ACHN (cell line): ENCODE measurements at regions not wholly inside any gene's neighbourhood (a gene's known extent, or its start where the extent isn't known, plus 50 kb on each side); places are given as distances from the start of the nearest gene placed in this dataset.

Experiments
- DNase-seq: peaks from one replicate; pipeline ENCODE4 v3.0.0-alpha.2; 2015
- in situ Hi-C: cut with HindIII; loops from 2 replicates; pipeline ENCODE4 v1.10.0; 2017; ENCODE audit warnings: low sequenced_read_pairs, low pct_ligation_motif_present, low pct_unique_long_range_greater_than_20kb

DNA sequence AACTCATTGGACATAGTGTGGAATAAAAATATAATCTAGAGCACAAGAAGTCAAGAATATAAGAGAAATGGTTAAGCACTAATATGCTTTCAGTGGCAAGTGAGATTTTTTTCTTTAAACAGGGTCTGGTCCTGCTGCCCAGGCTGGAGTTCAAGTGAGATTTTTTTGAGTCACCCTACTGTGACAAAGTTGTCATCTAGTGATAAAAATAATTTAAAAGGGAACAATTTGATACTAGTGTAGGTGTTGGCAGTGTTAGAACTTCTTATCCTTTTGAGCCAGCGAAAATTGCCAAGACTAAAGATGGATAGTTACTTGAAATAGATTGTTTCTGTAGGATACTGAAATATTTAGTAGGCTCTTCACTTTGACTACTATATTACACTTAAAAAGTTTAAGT, 67.9 kb upstream of the TECRL start:
- no peak for DNase-seq
- in situ Hi-C loops, result no loop called here

DNA sequence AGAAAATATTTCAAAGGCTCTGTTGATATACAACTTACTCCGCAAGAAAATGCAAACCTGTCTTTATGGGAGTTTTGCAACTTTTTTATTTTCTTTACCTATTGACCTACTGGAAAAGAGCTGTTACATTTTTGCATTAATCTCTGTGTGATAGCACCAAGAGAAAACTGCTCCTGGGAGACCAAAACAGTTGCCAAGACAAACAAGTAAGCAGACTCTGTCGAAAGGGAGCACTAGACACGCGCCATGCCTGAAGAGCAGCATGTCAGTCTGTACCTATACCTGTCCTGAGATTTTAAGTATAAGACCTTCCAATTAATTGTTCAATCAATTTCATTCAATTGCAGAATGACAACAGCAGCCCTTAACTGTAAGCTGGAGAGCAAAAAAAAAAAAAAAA, 56.0 kb upstream of the TECRL start:
- in situ Hi-C loops, result no loop called here
- DNase-seq, result no peak

DNA sequence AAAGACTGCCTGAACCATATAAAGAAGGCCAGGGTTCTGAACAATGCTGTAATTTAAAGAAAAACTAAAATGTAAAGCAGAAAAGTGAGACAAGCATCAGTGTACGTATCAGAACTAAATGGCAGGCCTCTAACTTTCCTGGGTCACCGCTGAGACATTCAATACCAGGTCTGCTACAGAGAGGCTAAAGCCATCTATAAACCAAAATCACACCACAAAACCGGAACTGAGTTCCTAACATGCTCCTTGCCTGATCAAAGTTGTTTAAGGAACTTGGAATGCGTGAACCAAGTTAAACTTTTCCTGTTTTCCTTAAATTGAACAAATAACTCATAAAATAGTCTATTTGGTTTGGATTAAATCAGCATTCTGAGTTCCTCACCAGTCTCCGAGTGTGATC, 55.3 kb upstream of the TECRL start:
- no peak for DNase-seq
- in situ Hi-C loops, result no loop called here
